K562 (cell line): ENCODE measurements at regions not wholly inside any gene's neighbourhood (a gene's known extent, or its start where the extent isn't known, plus 50 kb on each side); places are given as distances from the start of the nearest gene placed in this dataset.

ENCODE experiments used
- ATAC-seq: fragments of 200-7000 bp; cut with Tn5 transposase; 3 replicates; pipeline ENCODE4 v1.9.1; 2020; ENCODE audit warnings: moderate library complexity
- BruUV-seq: library from RNA; stranded (reverse); fragments of 400-500 nt; replicated peaks from 2 replicates; lab custom pipeline; 2021; lab: Mats Ljungman, UMichigan
- CTCF ChIA-PET: fragments of 300-600 bp; formaldehyde crosslinking; extraction: SDS; loops from one replicate; lab custom pipeline; 2021; ENCODE audit warnings: low intra/inter-chr PET ratio; lab: Yijun Ruan, JAX
- POLR2A ChIA-PET: fragments of 300-600, 350-650 bp; sonication (Branson Sonifier 250); formaldehyde crosslinking; extraction: SDS; loops from one replicate; lab custom pipeline; 2021; ENCODE audit warnings: antibody characterized with exemption, inconsistent platforms; lab: Yijun Ruan, JAX
- DNase-seq, 4 experiments: peaks; one replicate each; pipeline versions ENCODE4 v3.0.0 to v3.0.0-alpha.2; 2011 to 2018; ENCODE audit warnings: low spot score in 3 of 4, mixed read lengths in 3 of 4; ENCODE audit errors: extremely low read depth in 1 of 4
- FAIRE-seq: peaks from 2 replicates; lab custom pipeline; 2011; peaks lifted over from hg19 to GRCh38; lab: Jason Lieb, UNC
- H2AFZ ChIP-seq: 2 replicates; pipeline ENCODE4 v1.6.0; 2011; ENCODE audit warnings: low read depth, low read length, control low read depth, inconsistent platforms
- H3K27ac ChIP-seq: fragments of 200-600 bp; 3 replicates; pipeline ENCODE4 v1.8.0; 2011; ENCODE audit warnings: low read depth, mild to moderate bottlenecking, control low read depth, inconsistent platforms, low read length, moderate library complexity, mixed read lengths; ENCODE audit errors: extremely low read depth
- H3K27me3 ChIP-seq, 2 experiments: fragments of 300-600 bp in 1 of 2; 2 replicates in 1 of 2; 3 replicates in 1 of 2; pipeline versions ENCODE4 v1.6.0 to v1.8.0; 2011; ENCODE audit warnings: inconsistent platforms in 2 of 2, low read length in 2 of 2, mild to moderate bottlenecking in 1 of 2, mixed read lengths in 1 of 2, moderate library complexity in 1 of 2; ENCODE audit not compliant: control insufficient read depth in 2 of 2, insufficient read depth in 2 of 2
- H3K36me3 ChIP-seq: fragments of 300-600 bp; 3 replicates; pipeline ENCODE4 v1.8.0; 2011; ENCODE audit warnings: mild to moderate bottlenecking, low read length, inconsistent platforms; ENCODE audit not compliant: control insufficient read depth, insufficient read depth
- H3K4me1 ChIP-seq, 2 experiments: fragments of 200-600 bp in 1 of 2; replicated peaks in 1 of 2; 2 replicates in 1 of 2; 3 replicates in 1 of 2; pipeline versions ENCODE4 v1.5.1 to v1.8.0; 2011; ENCODE audit warnings: inconsistent platforms in 2 of 2, low read length in 2 of 2, mild to moderate bottlenecking in 1 of 2, mixed read lengths in 1 of 2, moderate library complexity in 1 of 2; ENCODE audit not compliant: control insufficient read depth in 2 of 2, insufficient read depth in 2 of 2
- H3K4me2 ChIP-seq: 2 replicates; pipeline ENCODE4 v1.6.1; 2011; ENCODE audit warnings: low read length, control low read depth, inconsistent platforms, mixed read lengths; ENCODE audit not compliant: insufficient read depth
- H3K4me3 ChIP-seq: fragments of 200-600 bp; sonication (generic), shearing (Covaris generic); 2 replicates; pipeline ENCODE4 v1.5.1; 2016; ENCODE audit warnings: control low read depth, inconsistent platforms
- H3K79me2 ChIP-seq: fragments of 200-600 bp; 3 replicates; pipeline ENCODE4 v1.8.0; 2011; ENCODE audit warnings: low read length, inconsistent platforms; ENCODE audit not compliant: control insufficient read depth, insufficient read depth
- H3K9ac ChIP-seq, 2 experiments: 2 replicates each; pipeline versions ENCODE4 v1.6.0 to v1.6.1; 2011; ENCODE audit warnings: low read depth in 2 of 2, low read length in 2 of 2, control low read depth in 1 of 2, inconsistent platforms in 1 of 2, mild to moderate bottlenecking in 1 of 2, mixed read lengths in 1 of 2; ENCODE audit not compliant: insufficient read depth in 1 of 2
- H3K9me1 ChIP-seq: one replicate; pipeline ENCODE4 v1.6.0; 2011; ENCODE audit warnings: inconsistent platforms, mild to moderate bottlenecking, low read length, moderate library complexity; ENCODE audit not compliant: control insufficient read depth, insufficient read depth
- H3K9me3 ChIP-seq: replicated peaks from 2 replicates; pipeline ENCODE4 v1.5.1; 2011; ENCODE audit warnings: low read depth, low read length, inconsistent platforms; ENCODE audit not compliant: control insufficient read depth, insufficient read depth
- H4K20me1 ChIP-seq: replicated peaks from 2 replicates; pipeline ENCODE4 v1.6.1; 2011; ENCODE audit warnings: low read length, inconsistent platforms, mixed read lengths; ENCODE audit not compliant: control insufficient read depth, insufficient read depth
- ELF2 ChIP-seq: fragments of 250-450 bp; sonication (Bioruptor Pico); IDR thresholded peaks from 2 replicates; pipeline ENCODE4 v1.5.0; 2021; ENCODE audit warnings: mild to moderate bottlenecking
- FOSL1 ChIP-seq: fragments of 200-800 bp; sonication (Bioruptor generic); conservative IDR thresholded peaks from 2 replicates; pipeline ENCODE4 v1.6.1; 2016; ENCODE audit warnings: missing genetic modification characterization, missing compliant biosample characterization
- FOXA1 ChIP-seq: fragments of 450-650 bp; IDR thresholded peaks from 2 replicates; pipeline ENCODE4 v1.6.1; 2016; ENCODE audit warnings: mild to moderate bottlenecking, borderline replicate concordance
- MTA1 ChIP-seq: fragments of 450-650 bp; IDR thresholded peaks from 2 replicates; pipeline ENCODE4 v1.6.1; 2017; ENCODE audit warnings: borderline replicate concordance
- PHTF2 ChIP-seq: fragments of 250-450 bp; sonication (Bioruptor Pico); IDR thresholded peaks from 2 replicates; pipeline ENCODE4 v1.5.0; 2021; ENCODE audit warnings: mild to moderate bottlenecking
- TCFL5 ChIP-seq: fragments of 250-450 bp; sonication (Bioruptor Pico); conservative IDR thresholded peaks from 2 replicates; pipeline ENCODE4 v1.6.1; 2021; ENCODE audit warnings: mild to moderate bottlenecking, moderate library complexity, matching md5 sums
- TSC22D4 ChIP-seq: fragments of 450-650 bp; IDR thresholded peaks from 2 replicates; pipeline ENCODE4 v1.6.1; 2016; ENCODE audit warnings: missing genetic modification characterization, missing biosample characterization, control low read depth
- ZBTB11 ChIP-seq, 3 experiments: fragments of 200-800 bp in 1 of 3; fragments of 250-450 bp in 1 of 3; fragments of 450-650 bp in 1 of 3; sonication (Bioruptor Pico) in 1 of 3; sonication (Bioruptor generic) in 1 of 3; formaldehyde crosslinking in 1 of 3; IDR thresholded peaks; 2 replicates each; pipeline versions ENCODE4 v1.6.1 to v1.8.0; 2016 to 2022; ENCODE audit warnings: mild to moderate bottlenecking in 2 of 3, missing genetic modification characterization in 2 of 3, missing compliant biosample characterization in 1 of 3, moderate library complexity in 1 of 3
- ZHX1 ChIP-seq: fragments of 150-350 bp; conservative IDR thresholded peaks from 2 replicates; pipeline ENCODE4 v1.6.1; 2014; ENCODE audit warnings: low read length
- ZKSCAN1 ChIP-seq: fragments of 150-350 bp; IDR thresholded peaks from 2 replicates; pipeline ENCODE4 v1.6.1; 2016; ENCODE audit warnings: low read depth, low read length
- ZMIZ1 ChIP-seq, 2 experiments: fragments of 150-350 bp in 1 of 2; IDR thresholded peaks; 2 replicates each; pipeline ENCODE4 v1.6.1; 2012 to 2016; ENCODE audit warnings: low read depth in 2 of 2, low read length in 2 of 2, mild to moderate bottlenecking in 1 of 2, moderate library complexity in 1 of 2
- ZNF197 ChIP-seq: fragments of 200-800 bp; sonication (Bioruptor generic); IDR thresholded peaks from 2 replicates; pipeline ENCODE4 v1.6.1; 2016; ENCODE audit warnings: low read depth, missing genetic modification characterization, missing compliant biosample characterization
- WGBS: fragments of 100-300 bp; shearing (Covaris generic); methylation state at CpG from one replicate; pipeline ENCODE4 v1.1.6; 2016; ENCODE audit warnings: low coverage, mixed read lengths; ENCODE audit not compliant: insufficient coverage; ENCODE audit errors: missing lambda C conversion rate; 5-methylcytosine and 5-hydroxymethylcytosine counted together
- in situ Hi-C: fragments of 300-500 bp; cut with MboI; formaldehyde crosslinking; loops from 4 replicates; pipeline ENCODE4 v1.15.0; 2018; ENCODE audit warnings: inconsistent platforms, mixed read lengths
- intact Hi-C: fragments of 100-400 bp; cut with micrococcal nuclease; formaldehyde crosslinking; loops from 2 replicates; pipeline ENCODE4 v1.14.2; 2022

- TF ChIP-seq ZHX1, result no peak
- TF ChIP-seq ZKSCAN1, result no peak
- no peak for TF ChIP-seq TCFL5 (CRISPR knock-in tag)
- TF ChIP-seq FOXA1, result no peak
- TF ChIP-seq MTA1, result no peak
These were observed 129.4 kb downstream of the NUDT12 start (continued) for GRCh38 chr5:103433211-103433610.

- POLR2A ChIA-PET, result interaction anchor here (1.5 kb wide), 1 partner anchor 10 kb away, joined by 4 read pairs; no protein-coding TSS in a partner anchor
- Histone ChIP-seq H3K27me3 (no peaks in the 10 kb centered on the region), H3K9ac (no peak overlapping the region), H3K9me3 (no peaks in the 10 kb centered on the region), H3K36me3 (no peaks in the 10 kb centered on the region), H3K79me2 (no peaks in the 10 kb centered on the region), H3K4me3 (no peak overlapping the region), H3K4me2 (no peak overlapping the region), H4K20me1 (no peaks in the 10 kb centered on the region), H2AFZ (no peak overlapping the region), H3K4me1 (peaks cover 0 to under 1% of the 10 kb centered on the region in 2 experiments; a peak in 2 of 5 replicates), H3K27ac (no peak overlapping the region), H3K9me1 (no peaks in the 10 kb centered on the region)
- BruUV-seq, result no TSS peak
- TF ChIP-seq FOSL1 (no peak), ELF2 (no peak), PHTF2 (CRISPR knock-in tag) (no peak), ZBTB11 (CRISPR knock-in tag; IDR thresholded peaks at IDR 0.05) (no peak), ZNF197 (no peak), TSC22D4 (tag) (no peak), ZMIZ1 (IDR thresholded peaks at IDR 0.05; ENCODE audit: low read depth in 2 of 2, low read length in 2 of 2) (no peak)
- intact Hi-C loops (no loop called here), in situ Hi-C loops (no loop called here)
- WGBS, result 2% methylated on average over 2 of the region's 2 CpGs
- FAIRE-seq (no peak), ATAC-seq (no peak), DNase-seq (no peak)
- CTCF ChIA-PET, result no interaction called here
These were observed 133.7 kb downstream of the NUDT12 start for GRCh38 chr5:103428923-103429322.
